GM10266 (cell line): ENCODE measurements at regions not wholly inside any gene's neighbourhood (a gene's known extent, or its start where the extent isn't known, plus 50 kb on each side); places are given as distances from the start of the nearest gene placed in this dataset.

ENCODE experiments used
- DNase-seq: peaks from one replicate; pipeline ENCODE4 v3.0.0; 2012; ENCODE audit errors: extremely low spot score
- CTCF ChIP-seq: IDR thresholded peaks from 2 replicates; pipeline ENCODE4 v1.5.1; 2012; ENCODE audit warnings: mild to moderate bottlenecking, low read depth; ENCODE audit not compliant: control insufficient read depth, insufficient read depth; ENCODE audit errors: missing control alignments

- DNase-seq = no peak
- TF ChIP-seq CTCF = no peak
Measured at GRCh38 chr4:180768610-180769009, 1474.6 kb upstream of the TENM3 start.

GRCh38 chr4:180769791-180770190 lies 1473.4 kb upstream of the TENM3 start:
- no peak for DNase-seq
- no peak for TF ChIP-seq CTCF

- TF ChIP-seq CTCF = no peak
- DNase-seq = no peak
Measured at GRCh38 chr4:180770265-180770664, 1472.9 kb upstream of the TENM3 start.

- no peak for TF ChIP-seq CTCF
- DNase-seq = no peak
Measured at GRCh38 chr4:180784940-180785339, 1458.3 kb upstream of the TENM3 start.

GRCh38 chr4:180788729-180789128 lies 1454.5 kb upstream of the TENM3 start:
- no peak for DNase-seq
- TF ChIP-seq CTCF = no peak

- DNase-seq = no peak
- TF ChIP-seq CTCF = no peak
Measured at GRCh38 chr4:180789929-180790328, 1453.3 kb upstream of the TENM3 start.

- no peak for DNase-seq
- no peak for TF ChIP-seq CTCF
Measured at GRCh38 chr4:180790471-180790870, 1452.7 kb upstream of the TENM3 start.
